22Rv1 (cell line): ENCODE measurements at regions not wholly inside any gene's neighbourhood (a gene's known extent, or its start where the extent isn't known, plus 50 kb on each side); places are given as distances from the start of the nearest gene placed in this dataset.
A peak's percentile ranks its signal among the peaks of the same experiment; 100 is the strongest.
"Not testable (repeated sequence)": the region's sequence is repeated elsewhere in the genome, so short reads cannot be mapped to it uniquely, and the experiment has no call there.

Experiments used
- H3K27ac ChIP-seq: fragments of 450-650 bp; 2 replicates; pipeline ENCODE4 v1.5.1; 2017
- CTCF ChIP-seq: fragments of 450-650 bp; IDR thresholded peaks from 2 replicates; pipeline ENCODE4 v1.5.1; 2017; ENCODE audit warnings: mild to moderate bottlenecking
- ZFX ChIP-seq: fragments of 450-650 bp; IDR thresholded peaks from 2 replicates; pipeline ENCODE4 v1.6.1; 2017; ENCODE audit warnings: antibody characterized with exemption, borderline replicate concordance

- no peak for TF ChIP-seq ZFX
- no peak for TF ChIP-seq CTCF
Measured at GRCh38 chr2:153589586-153589985, 111.0 kb upstream of the RPRM start.

GRCh38 chr2:153593086-153593485 is 114.5 kb upstream of the RPRM start:
- not testable (repeated sequence) for H3K27ac ChIP-seq

More at GRCh38 chr2:153589586-153589985, 111.0 kb upstream of the RPRM start:
- H3K27ac ChIP-seq = no peak overlapping the region

- H3K27ac ChIP-seq = peak overlapping the region; percentile 25; the same call in 1 of the 2 replicates
- no peak for TF ChIP-seq ZFX
- no peak for TF ChIP-seq CTCF
Measured at GRCh38 chr2:153595939-153596338, 117.4 kb upstream of the RPRM start.

GRCh38 chr2:153601812-153602211 is 123.2 kb upstream of the RPRM start:
- TF ChIP-seq ZFX (no peak), CTCF (no peak)

GRCh38 chr2:153604133-153604532 is 125.6 kb upstream of the RPRM start:
- TF ChIP-seq CTCF = no peak
- no peak for TF ChIP-seq ZFX
- H3K27ac ChIP-seq = no peak overlapping the region

More at GRCh38 chr2:153601812-153602211, 123.2 kb upstream of the RPRM start:
- peak overlapping the region; percentile 39 for H3K27ac ChIP-seq

- no peak overlapping the region for H3K27ac ChIP-seq
- TF ChIP-seq ZFX (no peak), CTCF (no peak)
Measured at GRCh38 chr2:153606623-153607022, 128.1 kb upstream of the RPRM start.

GRCh38 chr2:153622285-153622684 is 143.7 kb upstream of the RPRM start:
- no peak overlapping the region for H3K27ac ChIP-seq
- TF ChIP-seq ZFX (no peak), CTCF (peak; percentile 27; the same call in 1 of the 2 replicates)

GRCh38 chr2:153623020-153623419 is 144.5 kb upstream of the RPRM start:
- TF ChIP-seq CTCF (no peak), ZFX (no peak)
- no peak overlapping the region for H3K27ac ChIP-seq
